GM18508 (cell line): ENCODE measurements at regions not wholly inside any gene's neighbourhood (a gene's known extent, or its start where the extent isn't known, plus 50 kb on each side); places are given as distances from the start of the nearest gene placed in this dataset.
"Not testable (repeated sequence)": the region's sequence is repeated elsewhere in the genome, so short reads cannot be mapped to it uniquely, and the experiment has no call there.

ENCODE experiments used
- ATAC-seq: cut with Tn5 transposase; IDR thresholded peaks from one replicate; pipeline ENCODE4 v1.9.1; 2021; ENCODE audit warnings: moderate number of reproducible peaks; ENCODE audit not compliant: insufficient read depth, unreplicated experiment

DNA sequence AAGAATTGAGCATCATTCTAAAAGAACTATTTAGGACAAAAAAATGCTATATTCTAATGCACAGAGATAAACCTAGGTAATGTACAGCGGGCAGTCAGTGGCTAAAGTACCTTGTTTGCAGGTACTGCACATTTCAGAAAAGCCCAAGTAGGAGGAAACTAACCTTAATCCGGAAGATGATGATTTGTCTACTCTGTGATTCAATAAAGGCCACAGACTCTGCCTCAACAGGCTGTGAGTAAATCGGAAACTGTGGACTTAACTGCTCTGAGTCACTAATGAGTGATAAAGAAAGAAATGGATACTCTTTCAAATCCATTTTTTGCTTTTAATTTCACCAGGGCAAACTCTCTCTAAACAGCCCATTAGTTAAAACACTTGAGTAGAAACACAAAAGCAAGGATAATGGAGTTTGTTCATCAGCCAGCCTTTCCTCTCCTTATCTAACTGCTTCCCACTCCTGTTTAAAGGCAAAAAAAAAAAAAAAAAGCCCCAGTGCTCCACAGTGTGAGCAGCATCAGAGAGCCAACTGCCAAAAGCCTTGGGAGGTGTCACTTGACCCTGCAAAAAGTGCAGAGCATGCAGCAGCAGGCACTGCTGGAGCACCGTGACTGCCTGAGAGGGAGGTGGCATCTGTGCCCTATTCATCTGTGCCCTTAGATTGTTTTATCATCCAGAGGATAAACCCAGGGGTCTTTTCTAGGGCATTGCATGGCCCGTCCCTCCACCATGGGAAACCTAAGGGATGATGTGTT, 187.7 kb downstream of the SATB1 start:
- ATAC-seq, result peak; percentile 95

DNA sequence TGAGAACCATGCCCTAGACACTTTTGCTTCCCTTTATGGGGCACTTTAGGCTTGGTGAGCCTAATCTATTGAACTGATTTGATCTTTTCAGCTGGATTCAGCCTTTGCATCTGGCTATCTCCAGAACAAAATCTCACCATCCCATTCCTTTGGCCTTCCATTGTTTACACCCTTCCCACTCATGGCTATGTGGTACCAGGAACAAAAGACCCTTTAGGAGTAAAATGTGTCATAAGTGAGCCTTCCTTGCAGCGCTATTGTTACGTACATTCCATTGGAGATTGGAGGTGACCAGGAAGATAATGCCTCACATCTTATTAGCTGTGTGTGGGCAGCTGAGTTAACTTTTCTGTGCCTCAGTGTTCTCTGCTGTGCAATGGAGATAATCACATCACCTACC, 188.4 kb downstream of the SATB1 start:
- ATAC-seq, result no peak

DNA sequence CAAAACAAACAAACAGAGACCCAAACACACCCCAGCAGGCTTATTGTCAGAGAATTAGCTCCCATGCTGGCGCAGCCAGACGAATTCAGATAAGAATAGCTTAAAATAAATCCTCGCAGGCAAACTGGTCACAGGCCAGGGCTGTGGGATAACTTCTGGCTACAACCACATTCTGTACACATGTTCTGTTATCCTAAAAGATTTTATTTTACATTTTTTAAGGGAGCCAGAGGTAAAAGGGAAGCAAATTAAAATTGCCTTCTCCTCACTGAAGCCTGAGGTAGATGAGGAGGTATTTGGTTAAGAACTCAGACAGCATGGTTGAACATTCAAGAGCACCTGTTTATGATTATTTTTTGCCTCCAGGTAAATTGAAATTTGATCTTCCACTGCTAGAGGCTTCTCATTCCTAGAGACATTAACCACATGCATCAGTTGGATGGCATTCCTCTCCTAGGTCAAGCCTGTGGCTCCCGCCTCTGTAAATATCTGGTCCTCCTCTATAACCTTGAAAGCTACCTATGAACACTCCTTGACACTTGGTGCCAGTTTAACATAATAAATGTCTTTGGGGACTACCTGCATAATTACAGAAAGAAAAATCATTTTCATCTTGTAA, 190.3 kb downstream of the SATB1 start:
- ATAC-seq, result no peak

DNA sequence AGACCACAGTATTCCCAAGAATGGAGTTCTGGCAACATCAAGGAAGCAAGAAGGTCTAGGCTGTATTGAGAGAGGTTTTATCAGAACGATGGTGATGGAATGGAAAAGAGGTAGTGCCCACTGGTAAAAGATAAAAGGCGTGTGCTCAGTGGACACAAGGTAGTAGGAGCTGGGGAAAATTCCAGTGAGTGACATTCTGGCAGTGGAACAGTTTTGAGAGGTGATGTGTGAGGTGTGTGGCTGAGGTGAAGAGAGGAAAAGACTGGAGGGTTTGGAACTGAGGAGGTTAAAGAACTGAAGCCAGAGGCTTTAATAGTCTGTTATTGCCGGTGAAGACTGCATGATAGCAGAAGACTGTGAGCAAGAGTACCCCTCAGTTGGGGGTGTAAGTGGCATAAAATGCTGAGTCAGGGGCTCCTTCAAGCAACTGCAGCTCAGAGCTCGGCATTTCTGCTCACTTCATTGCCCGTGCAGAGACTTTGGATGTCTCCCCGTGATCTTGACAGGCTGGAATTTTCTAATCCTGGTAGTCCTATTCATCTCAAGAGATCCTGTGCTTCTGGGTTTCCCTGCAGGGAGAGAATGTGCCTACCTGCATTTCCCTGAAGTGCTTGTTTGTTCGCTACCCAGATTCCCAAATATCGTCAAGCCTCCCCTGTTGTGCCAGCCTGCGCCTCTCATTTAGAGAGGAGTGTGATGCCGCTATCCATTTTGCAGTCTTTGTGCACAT, 191.0 kb downstream of the SATB1 start:
- no peak for ATAC-seq

DNA sequence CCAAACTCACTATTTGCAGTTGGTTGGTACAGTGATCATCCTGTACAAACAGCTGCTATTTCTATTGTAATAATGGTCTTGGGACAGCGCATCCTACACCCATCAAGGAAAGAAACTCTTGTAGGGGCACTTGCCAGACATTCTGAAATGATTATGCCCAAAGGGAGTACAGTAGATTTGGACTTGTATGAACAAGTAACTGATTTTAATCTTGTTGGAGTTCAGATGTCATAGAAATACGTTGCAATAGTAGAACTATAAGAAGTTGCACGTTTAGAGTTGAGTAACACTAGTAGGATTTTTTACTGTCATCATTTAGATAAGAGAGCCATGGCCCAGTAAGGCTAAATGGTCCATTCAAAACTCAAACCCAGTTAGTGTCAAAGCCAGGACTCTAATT, 192.8 kb downstream of the SATB1 start:
- ATAC-seq, result no peak

DNA sequence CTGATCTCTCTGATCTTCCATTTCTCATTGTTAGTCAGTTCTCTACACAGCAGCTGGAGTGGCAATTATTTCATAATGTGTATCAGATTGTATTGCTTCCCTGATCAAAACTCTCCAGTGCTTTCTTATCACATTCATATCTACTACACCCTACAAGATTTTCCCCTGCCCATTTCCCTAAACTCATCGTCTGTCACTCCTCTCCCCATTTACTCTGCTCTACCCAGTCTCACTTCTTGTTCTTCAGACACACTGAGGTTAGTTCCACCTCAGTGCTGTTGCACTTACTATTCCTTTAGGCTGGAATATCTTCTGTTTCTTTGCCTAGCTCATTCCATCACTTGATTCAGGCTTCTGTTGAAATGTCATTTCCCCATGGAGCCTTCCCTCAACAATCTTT, 197.1 kb downstream of the SATB1 start:
- ATAC-seq, result no peak

DNA sequence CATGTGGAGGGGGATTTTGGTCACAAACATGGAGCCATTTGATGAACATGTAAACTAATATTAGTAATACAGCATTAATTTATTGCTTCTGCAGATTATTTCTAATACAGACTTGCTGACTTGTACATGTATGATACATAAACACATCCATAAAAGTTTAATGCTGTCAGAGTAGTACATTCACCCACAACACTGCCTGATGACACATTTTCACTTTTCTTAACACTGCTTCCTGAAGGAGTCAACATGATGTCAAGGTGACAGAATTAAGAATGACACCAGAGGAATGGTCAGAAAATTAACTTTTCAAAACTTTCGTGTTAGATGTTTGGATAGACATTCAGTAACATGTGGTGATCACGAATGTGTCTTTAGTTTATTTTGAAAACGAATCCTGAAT, 199.4 kb downstream of the SATB1 start:
- no peak for ATAC-seq

DNA sequence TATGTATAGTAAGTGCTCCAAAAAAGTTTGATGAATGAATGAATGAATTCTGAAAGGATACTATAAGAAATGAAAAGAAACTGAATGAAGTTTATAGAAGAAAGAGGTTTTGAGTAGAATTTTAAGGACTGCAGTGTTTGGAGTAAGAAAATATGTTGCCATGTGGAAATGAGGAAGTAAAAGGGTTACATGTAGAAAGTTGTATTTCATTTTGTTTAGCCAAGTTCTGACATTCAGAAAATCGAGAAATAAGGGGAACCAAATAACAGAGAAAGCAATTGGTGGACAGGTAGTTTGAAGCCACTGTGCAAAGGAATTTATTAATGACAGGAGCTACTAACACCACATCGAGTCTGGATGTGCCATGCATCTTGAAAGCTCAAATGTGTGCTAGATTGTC, 200.7 kb downstream of the SATB1 start:
- no peak for ATAC-seq

DNA sequence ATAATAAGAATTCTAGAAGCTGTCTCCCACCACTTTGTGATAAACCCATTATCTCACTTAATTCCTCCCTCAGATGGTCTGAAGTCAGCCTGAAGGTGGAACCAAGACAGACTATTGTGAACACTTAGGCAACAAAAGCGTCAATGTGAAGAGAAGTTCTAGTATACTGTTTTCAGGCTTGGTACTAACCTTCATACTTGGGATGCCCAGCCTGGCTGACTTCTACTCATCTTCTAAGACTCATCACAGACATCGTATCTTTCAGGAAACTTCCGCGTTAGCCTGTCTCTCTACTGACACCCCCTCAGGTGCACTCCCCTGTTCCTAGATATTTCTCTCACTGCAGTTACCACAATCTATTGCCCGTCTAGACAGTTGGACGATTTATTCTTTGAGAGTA, 201.2 kb downstream of the SATB1 start:
- ATAC-seq, result peak; percentile 17

DNA sequence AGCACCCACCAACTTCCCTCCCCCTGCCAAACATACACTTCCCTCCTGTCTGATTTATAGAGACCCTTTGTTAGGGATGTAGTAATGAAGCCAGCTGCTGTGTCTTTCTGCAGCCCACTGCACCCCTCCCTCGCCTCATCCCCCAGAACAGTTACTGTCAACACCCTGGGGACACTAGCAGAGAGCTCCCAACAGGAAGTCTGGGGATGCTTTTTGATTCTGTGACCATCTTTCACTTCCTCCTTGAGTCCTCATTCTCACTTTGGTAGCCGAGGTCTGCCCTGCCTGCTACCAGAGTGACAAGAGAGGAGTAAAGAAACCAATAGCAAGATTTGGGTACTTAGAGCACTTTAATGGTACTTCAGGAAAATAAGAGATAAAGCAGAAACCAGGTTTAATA, 201.6 kb downstream of the SATB1 start:
- ATAC-seq, result peak; percentile 98

DNA sequence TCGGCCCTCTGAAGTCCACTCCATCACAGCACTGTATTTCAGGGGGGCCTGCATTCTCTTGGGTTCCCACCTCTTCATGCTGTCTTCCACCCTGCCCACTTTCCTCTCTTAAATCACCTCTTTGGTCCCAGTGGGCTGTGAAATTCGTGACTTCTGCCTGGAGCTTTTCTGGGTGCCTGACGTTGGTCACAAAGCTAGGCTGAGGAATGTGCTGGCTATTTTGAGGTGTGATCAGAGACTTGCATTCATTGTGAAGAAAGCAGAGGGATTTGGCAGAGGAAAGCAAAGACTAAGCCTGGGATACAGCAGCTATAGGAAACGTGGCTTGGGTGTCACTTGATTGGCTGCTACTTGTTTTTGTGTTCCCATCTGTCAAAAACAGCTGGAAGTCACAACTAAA, 202.5 kb downstream of the SATB1 start:
- no peak for ATAC-seq

DNA sequence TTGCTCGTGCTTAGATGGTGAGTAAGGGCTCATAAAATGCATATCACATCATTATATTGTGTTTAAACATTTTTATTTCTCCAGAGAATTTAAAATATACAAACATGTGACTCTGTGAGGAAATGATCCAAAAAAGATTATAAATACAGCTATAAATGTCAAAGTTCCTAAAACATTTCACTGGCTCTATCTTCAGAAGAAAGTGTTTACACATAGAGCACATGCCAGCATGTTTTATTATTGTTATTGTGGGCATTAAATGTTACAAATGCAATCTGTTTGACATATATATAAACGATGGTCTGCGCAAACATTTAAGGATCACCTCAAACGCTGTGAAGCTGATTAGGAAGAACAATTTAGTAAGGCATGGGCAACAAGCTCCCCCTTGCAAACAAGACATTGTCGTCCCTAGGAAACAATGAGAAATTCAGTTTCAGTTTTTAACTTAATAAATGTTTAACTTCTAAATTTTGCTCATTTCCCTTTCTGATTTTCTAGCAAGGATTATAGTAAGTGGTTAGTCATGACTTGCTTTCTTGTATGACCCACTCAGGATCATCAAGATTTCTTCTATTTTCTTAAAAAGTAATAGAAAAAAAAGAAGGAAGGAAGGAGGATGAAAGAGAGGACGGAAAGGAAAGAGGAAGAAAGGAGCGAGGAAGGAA, 207.5 kb downstream of the SATB1 start:
- peak; percentile 58 for ATAC-seq

DNA sequence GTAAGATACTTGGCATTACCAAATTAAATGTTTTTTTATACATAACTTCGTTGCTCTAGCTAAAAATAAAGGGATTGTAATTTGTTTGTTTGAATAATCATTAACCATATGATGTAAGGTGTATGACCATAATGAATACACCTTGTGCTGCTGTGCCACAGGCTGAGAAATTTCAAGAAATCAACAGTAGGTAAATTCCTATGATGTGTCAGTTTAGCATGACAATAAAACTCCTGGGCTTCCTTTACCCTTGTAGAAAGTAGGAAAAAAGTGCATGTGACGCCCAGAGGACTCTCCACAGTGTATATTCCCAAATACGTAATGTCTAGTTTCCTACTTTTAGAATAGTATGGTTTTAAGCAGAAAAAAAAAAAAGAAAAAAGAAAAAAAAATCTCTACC, 208.1 kb downstream of the SATB1 start:
- ATAC-seq, result no peak

DNA sequence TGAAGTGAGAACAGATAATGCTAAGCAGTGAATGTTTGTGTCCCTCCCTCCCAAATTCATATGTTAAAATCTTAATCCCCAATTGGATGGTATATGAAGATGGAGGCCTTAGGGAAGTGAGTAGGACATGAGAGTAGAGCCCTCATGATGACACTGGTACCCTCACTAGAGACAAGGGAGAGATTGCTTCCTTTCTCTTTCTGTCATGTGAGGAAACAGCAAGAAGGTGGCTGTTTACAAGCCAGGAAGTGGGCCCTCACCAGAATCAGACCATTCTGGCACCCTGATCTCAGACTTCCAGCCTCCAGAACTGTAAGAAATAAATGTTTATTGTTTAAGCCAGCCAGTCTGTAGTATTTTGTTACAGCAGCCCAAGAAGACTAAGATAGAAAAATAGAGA, 209.5 kb downstream of the SATB1 start:
- ATAC-seq, result no peak

DNA sequence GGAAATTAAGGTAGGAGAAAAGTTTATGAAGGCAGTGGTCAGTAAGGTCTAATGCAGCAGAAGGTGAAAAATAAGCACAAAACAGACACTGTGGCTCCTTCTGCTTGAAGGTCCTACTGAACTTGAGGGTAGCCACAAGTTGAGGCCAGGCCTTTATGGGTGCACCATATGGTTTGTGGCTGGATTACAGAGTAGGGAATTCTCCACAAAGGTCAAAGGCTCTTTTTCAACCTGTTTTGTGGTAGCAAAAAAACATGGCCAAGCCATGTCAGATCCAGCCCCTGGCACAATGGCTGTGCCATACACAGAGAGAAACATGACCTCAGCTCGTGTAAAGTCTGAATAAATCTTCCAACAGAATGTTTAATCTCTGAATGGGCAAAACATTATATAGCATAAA, 214.0 kb downstream of the SATB1 start:
- no peak for ATAC-seq

DNA sequence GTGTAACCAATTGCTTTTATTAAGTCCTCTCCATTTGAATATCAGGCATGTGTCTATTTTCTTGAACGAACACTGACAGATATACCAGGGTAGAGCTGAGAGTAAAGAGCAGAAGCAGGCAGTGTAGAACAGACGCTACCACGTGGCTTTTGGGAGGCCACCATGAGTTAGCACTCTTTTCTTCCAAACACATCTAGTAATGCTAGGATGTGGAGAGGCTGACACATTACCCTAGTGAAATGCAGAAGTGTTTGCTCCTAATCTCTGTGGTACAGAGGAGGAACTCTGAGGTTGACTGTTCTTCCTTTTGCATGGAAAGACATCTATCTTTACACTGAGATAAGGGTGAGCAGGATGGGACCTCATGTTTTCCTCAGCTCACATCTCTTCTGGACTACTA, 216.3 kb downstream of the SATB1 start:
- ATAC-seq, result no peak

DNA sequence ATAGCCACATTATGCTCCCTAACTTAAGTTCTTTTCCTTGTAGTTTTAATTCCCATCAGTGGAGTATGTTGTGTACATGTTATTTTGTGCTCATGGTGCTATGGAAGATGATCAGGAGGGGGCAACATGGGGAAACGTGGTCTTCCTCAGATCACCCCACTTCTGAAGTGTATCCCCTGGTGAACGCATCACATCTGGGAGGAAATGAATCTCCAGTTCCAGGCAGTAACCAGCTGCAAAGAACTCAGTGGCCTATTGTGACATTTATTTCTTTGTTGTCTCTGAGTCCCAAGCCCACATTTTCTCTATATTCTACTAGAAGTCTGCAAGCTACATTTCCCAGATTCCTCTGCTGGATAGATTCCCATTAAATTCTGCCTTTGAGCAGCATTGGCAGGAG, 217.0 kb downstream of the SATB1 start:
- ATAC-seq, result no peak

DNA sequence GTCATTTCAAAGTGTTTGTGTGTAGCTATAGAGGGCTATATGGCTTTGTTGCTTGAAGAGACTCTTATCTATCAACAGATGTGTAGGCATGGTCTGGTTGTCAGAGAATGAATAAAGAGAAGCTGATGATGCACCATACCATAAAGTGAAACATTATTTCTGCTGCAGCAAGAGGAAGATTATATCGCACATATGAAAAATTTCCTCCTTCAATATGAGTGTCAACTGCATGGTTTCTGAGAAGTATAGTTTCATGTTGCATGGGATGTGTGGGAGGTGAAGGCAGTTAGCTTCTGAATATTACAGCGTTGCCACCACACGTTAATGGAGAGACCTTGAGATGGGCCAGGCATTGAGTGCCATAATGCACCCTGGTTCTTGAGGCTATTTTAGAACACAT, 217.9 kb downstream of the SATB1 start:
- ATAC-seq, result no peak

DNA sequence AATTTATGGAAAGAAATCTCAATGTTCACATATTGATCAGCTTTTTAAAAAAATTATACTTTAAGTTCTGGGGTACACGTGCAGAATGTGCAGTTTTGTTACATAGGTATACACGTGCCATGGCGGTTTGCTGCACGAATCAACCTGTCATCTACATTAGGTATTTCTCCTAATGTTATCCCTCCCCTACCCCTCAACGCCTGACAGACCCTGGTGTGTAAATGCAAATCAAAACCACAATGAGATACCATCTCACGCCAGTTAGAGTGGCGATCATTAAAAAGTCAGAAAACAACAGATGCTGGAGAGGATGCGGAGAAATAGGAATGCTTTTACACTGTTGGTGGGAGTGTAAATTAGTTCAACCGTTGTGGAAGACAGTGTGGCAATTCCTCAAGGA, 219.4 kb downstream of the SATB1 start:
- ATAC-seq, result not testable (repeated sequence)

DNA sequence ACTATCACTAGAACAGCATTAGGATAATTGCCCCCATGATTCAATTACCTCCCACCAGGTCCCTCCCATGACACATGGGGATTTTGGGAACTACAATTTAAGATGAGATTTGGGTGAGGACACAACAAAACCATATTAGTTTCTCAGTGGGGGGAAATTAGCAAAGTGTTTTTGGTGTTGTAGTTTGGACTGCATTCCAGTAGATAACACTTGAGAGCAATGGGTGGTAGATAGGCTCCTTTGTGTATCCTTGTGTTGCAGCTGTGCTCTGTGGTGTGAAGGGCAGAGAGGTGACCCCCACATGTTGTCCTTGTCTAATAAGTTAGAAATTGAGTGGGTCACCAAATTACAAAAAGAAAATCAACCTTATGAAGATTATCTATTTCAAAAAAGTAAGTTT, 223.8 kb downstream of the SATB1 start:
- ATAC-seq, result no peak

DNA sequence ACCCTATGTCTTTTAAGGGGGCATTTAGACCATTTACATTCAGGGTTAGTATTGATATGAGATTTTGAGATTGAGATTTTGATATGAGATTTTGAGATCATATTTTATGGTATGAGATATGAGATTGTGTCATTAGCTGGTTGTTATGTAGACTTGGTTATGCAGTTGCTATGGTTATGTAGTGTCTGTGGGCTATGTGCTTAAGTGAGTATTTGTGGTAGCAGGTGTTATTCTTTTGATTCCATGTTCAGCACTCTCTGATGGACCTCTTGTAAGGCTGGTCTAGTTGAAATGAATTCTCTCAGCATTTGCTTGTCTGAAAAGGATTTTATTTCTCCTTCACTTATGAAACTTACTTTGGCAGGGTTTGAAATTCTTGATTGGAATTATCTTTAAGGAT, 225.4 kb downstream of the SATB1 start:
- ATAC-seq, result no peak
